GM19438 (cell line): ENCODE measurements at regions not wholly inside any gene's neighbourhood (a gene's known extent, or its start where the extent isn't known, plus 50 kb on each side); places are given as distances from the start of the nearest gene placed in this dataset.

Experiments used
- ATAC-seq: cut with Tn5 transposase; IDR thresholded peaks from one replicate; pipeline ENCODE4 v1.9.1; 2021; ENCODE audit warnings: low read depth; ENCODE audit not compliant: unreplicated experiment

GRCh38 chr2:63775191-63775590 is 66.5 kb upstream of the UGP2 start:
- ATAC-seq: no peak

GRCh38 chr2:63776382-63776781 is 65.3 kb upstream of the UGP2 start:
- ATAC-seq: no peak

DNA sequence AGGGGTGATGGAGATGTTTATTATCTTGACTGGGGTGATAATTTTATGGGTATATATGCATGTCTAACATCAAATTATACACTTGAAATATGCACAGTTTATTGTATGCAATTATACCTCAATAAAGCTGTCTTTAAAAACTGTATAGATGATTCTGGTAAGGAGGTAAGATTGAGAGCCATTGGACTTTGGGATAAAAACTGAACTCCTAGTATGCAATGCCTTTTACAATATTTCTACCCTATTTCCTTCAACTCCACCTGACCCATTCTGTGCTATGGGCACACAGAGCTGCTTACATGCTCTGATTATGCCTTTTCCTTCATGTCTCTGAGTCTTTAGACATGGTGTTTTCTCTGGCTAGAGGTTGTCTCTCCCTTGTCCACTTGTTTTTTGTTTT is 63.9 kb upstream of the UGP2 start:
- no peak for ATAC-seq

GRCh38 chr2:63778391-63778790 is 63.3 kb upstream of the UGP2 start:
- ATAC-seq: no peak

GRCh38 chr2:63780518-63781155 is 61.1 kb upstream of the UGP2 start:
- no peak for ATAC-seq

GRCh38 chr2:63784461-63784860 is 57.2 kb upstream of the UGP2 start:
- ATAC-seq: no peak

GRCh38 chr2:63785096-63785495 is 56.6 kb upstream of the UGP2 start:
- ATAC-seq: no peak

DNA sequence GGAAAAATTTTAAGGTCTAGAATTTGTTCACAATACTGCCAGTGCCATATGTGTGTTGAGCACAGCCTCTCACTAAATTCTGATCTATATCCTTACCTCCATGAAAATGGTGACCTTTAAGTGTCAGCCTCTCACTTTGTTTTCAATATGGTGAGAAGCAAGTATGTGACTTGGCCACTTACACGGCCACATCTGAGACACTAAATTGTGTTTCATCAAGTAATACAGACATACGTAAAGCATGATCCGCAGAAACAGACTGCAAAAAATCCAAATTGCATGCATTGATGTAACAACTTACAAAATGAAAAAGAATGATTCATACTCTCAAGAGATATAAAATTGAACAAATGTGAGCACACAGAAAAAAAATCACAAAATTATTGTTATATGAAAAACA is 55.2 kb upstream of the UGP2 start:
- no peak for ATAC-seq

DNA sequence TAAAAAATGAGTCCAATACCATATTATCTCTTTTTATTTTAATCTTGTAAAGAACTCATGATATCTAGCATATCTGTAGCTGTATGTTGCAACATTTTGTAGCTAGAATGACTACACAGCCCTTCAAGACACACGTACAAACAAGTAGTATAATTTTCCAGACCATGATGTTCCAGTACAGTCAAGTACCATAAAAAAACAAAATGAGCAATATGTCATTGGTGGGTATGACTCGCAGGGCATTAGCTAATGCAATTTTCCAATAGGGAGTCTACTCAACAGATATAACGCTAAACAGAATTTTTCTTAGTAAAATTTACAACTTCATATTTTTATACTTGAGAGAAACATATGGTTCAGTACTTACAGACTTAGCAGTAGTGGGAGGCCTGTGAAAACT is 53.6 kb upstream of the UGP2 start:
- no peak for ATAC-seq

DNA sequence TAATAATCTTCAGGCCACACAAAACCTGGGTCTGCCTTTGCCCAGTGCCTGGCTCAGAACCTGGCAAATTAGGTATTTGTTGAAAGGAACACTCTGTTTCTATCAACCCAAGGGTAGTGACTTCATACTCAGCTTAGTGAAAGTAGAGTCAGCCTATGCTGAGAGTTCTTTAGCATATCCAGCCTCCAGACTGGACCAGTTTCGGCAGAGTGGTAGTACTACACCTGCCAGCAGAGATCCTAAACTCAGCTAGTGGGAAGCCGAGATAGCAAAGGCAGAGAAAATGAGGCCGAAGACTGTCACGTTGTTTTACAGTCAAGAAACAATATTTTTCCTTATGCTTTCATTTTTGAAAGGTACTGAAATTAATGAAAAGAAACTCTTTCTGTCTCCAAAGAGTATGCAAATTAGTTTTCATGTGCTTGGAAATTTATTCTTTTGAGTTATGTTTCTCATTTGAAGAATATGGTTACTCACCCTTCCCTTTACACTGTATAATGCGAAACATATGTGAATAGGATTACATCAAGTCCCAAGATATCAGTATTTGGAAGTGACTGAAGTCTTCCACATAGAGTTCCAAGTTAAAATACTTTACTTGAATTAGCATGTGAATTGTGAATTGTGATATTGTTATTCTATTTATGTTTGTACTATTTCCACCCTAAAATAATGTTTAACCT is 52.2 kb upstream of the UGP2 start:
- ATAC-seq: no peak

GRCh38 chr2:63790491-63790890 is 51.2 kb upstream of the UGP2 start:
- no peak for ATAC-seq

DNA sequence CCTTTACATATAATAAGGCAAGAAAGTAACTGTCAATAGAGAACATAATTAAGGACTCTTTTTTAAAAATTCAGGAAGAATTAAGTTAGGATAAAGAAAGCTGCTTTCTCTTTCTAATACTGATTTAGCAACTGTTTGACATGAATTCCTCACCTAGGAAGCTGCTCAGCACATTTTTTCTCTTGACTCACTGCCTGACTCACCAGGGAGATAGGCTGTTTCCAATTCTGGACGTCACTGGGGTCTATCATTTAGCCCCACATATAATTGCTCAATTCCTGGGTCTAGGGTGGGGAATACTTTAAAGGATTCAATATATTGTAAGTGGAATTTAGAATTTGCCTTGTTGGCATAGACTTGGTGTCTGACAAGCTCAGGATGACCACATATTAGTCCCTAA is 50.8 kb upstream of the UGP2 start:
- ATAC-seq: no peak

DNA sequence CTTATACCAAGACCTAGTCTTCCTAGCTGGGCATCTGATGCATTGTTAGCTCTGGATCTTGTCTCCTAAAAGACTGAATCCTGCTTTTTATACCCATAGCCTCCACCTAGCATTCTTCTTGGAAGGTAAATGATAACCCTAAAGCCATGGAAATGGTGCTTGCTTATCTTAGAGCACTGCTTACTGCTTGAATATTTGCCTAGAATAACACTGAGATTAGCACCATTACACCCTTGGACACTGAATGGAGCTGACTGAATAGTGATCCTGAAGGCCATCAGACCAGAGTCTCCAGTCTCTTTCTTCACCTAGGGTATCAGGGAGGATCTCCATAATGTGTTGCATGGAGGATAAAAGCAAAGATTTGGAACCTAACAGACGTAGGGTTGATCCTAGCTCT is 50.3 kb upstream of the UGP2 start:
- no peak for ATAC-seq
